T-helper 2 cell treated with Interferon-gamma antibody and Interleukin-4, amounts not matched to agents 5 μg/mL and 100 μg/mL, for 36 hours (primary cell): ENCODE measurements at regions not wholly inside any gene's neighbourhood (a gene's known extent, or its start where the extent isn't known, plus 50 kb on each side); places are given as distances from the start of the nearest gene placed in this dataset.

Source experiments
- DNase-seq: peaks from one replicate; pipeline ENCODE4 v3.0.0; 2021; ENCODE audit warnings: low spot score
- H3K27ac Mint-ChIP-seq: one replicate; pipeline ENCODE4 v1.8.0; 2021; ENCODE audit warnings: mild to moderate bottlenecking, mixed read lengths
- H3K27me3 Mint-ChIP-seq: one replicate; pipeline ENCODE4 v1.8.0; 2021; ENCODE audit warnings: low read depth, mixed read lengths
- H3K36me3 Mint-ChIP-seq: one replicate; pipeline ENCODE4 v1.8.0; 2021; ENCODE audit warnings: low read depth, mixed read lengths
- H3K4me1 Mint-ChIP-seq: one replicate; pipeline ENCODE4 v1.8.0; 2021; ENCODE audit warnings: low read depth, mixed read lengths
- H3K4me3 Mint-ChIP-seq: one replicate; pipeline ENCODE4 v1.8.0; 2022; ENCODE audit warnings: mild to moderate bottlenecking, moderate library complexity, mixed read lengths
- H3K9me3 Mint-ChIP-seq: one replicate; pipeline ENCODE4 v1.8.0; 2021; ENCODE audit warnings: mixed read lengths

- Mint-ChIP-seq H3K9me3 (peaks cover 49% of the 10 kb centered on the region), H3K27me3 (no peaks in the 10 kb centered on the region), H3K4me1 (no peaks in the 10 kb centered on the region), H3K27ac (no peak overlapping the region), H3K36me3 (no peaks in the 10 kb centered on the region), H3K4me3 (no peak overlapping the region)
- DNase-seq, result no peak
Observed at GRCh38 chr14:45486599-45486998, 233.6 kb upstream of the MIS18BP1 start.

DNA sequence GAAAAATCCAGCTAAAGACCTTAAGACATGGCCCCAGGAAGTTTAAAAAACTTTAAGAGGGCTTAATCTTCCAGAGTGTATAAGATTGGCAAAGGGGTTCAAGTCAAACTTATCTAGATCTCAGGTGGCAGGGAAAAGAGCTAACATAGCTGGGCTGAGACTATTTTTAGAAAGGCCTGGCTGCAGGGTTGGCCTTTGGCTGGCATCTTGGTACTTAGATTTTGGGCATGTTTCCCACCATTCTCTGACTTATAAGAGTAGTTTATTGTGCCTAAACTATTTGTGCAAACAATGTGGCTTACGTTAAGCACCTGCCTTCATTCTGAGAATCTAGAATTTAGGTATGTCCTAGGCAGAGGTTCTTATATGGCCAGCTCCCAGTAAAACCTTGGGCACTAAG is 214.0 kb upstream of the MIS18BP1 start:
- no peaks in the 10 kb centered on the region for H3K27me3 Mint-ChIP-seq
- no peak for DNase-seq
- no peak overlapping the region for H3K27ac Mint-ChIP-seq
- H3K4me3 Mint-ChIP-seq, result no peak overlapping the region
- no peaks in the 10 kb centered on the region for H3K36me3 Mint-ChIP-seq
- no peaks in the 10 kb centered on the region for H3K4me1 Mint-ChIP-seq
- H3K9me3 Mint-ChIP-seq, result peaks cover 5% of the 10 kb centered on the region

DNA sequence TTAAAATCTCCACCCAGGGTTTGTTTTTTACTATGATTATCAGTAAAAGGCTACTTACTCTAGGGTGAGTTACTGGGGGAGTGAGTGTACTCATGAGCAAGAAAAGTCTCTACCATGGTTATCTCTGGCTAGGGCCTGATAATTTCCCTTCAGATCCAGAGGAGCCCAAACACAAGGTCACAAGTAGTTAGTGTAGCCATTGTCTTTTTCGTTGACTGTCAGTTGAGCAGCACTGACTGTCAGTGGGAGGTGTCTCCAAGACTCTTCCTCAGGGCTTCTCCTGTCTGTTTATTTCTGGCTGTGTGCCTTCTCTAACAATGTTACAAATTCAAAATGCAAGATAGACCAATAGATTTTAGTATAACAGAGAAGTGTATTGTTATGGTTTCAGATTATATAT is 181.2 kb upstream of the MIS18BP1 start:
- Mint-ChIP-seq H3K27me3 (no peaks in the 10 kb centered on the region), H3K27ac (no peak overlapping the region), H3K9me3 (peaks cover 4% of the 10 kb centered on the region), H3K36me3 (no peaks in the 10 kb centered on the region), H3K4me3 (no peak overlapping the region), H3K4me1 (no peaks in the 10 kb centered on the region)
- DNase-seq, result no peak

DNA sequence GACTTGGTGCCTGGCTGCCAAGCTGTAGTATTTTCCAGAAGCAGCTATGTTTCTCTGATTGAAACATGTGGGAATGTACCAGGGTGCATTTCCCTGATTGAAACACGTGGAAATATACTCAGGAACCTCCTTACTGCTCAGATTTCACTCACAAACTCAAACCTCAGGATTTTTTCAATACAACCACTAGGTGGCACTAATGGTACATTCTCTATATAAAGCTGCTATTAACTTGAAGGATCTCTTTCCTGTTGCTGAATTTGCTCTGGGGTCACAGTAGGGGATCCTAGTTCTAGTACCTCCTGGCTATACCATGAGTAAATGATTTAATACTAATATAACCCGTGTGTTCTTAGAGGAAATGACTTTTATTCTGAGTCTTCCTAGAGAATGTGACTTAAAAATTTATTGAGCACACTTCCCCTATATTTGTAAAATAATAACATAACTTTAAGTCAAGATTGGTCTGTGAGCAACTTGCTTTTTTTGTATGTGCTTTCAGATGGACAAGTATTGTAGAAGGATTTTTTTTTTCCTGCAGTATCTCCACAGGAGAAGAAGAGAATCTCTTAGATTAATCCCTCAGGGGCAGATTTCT is 173.8 kb upstream of the MIS18BP1 start:
- Mint-ChIP-seq H3K9me3 (peaks cover 3% of the 10 kb centered on the region), H3K27me3 (no peaks in the 10 kb centered on the region), H3K4me3 (no peak overlapping the region), H3K27ac (no peak overlapping the region), H3K4me1 (no peaks in the 10 kb centered on the region), H3K36me3 (no peaks in the 10 kb centered on the region)
- no peak for DNase-seq

- no peaks in the 10 kb centered on the region for H3K36me3 Mint-ChIP-seq
- no peaks in the 10 kb centered on the region for H3K27me3 Mint-ChIP-seq
Observed at GRCh38 chr14:45406942-45407341, 153.9 kb upstream of the MIS18BP1 start.

DNA sequence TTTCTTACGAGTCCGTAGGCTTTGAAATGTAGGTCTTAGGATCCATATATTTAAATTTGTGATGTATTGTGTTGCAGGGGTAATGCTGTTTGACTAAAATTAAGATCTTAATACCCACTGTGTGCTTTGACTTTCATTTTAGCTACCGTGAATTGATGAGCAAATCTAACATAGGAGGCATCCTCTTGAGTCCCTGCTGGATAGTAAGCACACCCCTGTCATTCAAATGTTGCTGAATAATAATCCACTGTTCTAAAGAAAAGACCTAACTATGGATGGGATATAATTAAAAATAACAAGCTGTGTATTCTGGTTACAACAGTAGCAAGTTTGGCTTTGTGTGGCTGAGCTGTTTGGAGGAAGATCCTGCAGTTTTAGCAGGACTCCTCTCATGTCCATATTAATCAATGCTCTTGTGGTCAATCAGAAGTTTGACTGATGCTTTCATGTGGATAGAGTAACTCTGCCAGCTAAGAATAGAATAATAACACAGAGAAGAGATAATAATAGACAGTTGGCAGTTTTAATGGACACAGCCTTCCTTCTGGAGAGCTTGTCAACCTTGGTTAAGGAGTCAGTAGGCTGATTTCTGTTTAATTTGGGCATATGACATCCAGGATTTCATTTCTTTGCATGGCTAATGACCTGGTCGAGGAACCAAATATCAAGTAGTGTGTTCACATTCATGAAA is 148.1 kb upstream of the MIS18BP1 start:
- Mint-ChIP-seq H3K4me3 (no peak overlapping the region), H3K4me1 (no peaks in the 10 kb centered on the region), H3K27ac (no peak overlapping the region), H3K9me3 (peaks cover 5% of the 10 kb centered on the region), H3K27me3 (no peaks in the 10 kb centered on the region), H3K36me3 (no peaks in the 10 kb centered on the region)
- DNase-seq, result no peak

More at GRCh38 chr14:45406942-45407341, 153.9 kb upstream of the MIS18BP1 start:
- Mint-ChIP-seq H3K4me1 (no peaks in the 10 kb centered on the region), H3K27ac (no peak overlapping the region), H3K9me3 (peaks cover 9% of the 10 kb centered on the region), H3K4me3 (no peak overlapping the region)
- no peak for DNase-seq

DNA sequence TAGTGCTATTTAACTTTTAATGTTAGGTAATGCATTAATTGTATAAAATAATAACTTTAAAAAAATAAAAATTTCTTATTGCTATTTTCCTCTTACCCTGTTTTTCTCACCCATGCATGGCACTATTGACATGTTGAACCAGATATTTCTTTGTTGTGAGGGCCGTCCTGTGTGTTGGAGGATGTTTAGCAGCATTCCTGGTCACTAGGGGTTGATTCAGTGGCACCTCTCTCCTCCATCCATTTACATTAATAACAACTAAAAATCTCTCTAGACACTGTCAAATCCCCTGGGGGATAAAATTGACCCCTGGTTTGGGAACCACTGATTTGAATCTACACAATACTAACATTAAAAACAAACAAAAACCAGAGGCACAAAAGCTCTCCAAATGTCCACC is 147.5 kb upstream of the MIS18BP1 start:
- Mint-ChIP-seq H3K27ac (no peak overlapping the region), H3K27me3 (no peaks in the 10 kb centered on the region), H3K4me1 (no peaks in the 10 kb centered on the region), H3K9me3 (peaks cover 5% of the 10 kb centered on the region), H3K4me3 (no peak overlapping the region), H3K36me3 (no peaks in the 10 kb centered on the region)
- no peak for DNase-seq

GRCh38 chr14:45381091-45381490 is 128.1 kb upstream of the MIS18BP1 start:
- Mint-ChIP-seq H3K27ac (no peak overlapping the region), H3K27me3 (no peaks in the 10 kb centered on the region), H3K9me3 (no peaks in the 10 kb centered on the region), H3K4me3 (no peak overlapping the region), H3K4me1 (no peaks in the 10 kb centered on the region), H3K36me3 (no peaks in the 10 kb centered on the region)
- no peak for DNase-seq

- Mint-ChIP-seq H3K4me1 (no peaks in the 10 kb centered on the region), H3K4me3 (no peak overlapping the region)
Observed at GRCh38 chr14:45377166-45377565, 124.2 kb upstream of the MIS18BP1 start.

GRCh38 chr14:45373877-45374276 is 120.9 kb upstream of the MIS18BP1 start:
- Mint-ChIP-seq H3K4me1 (no peaks in the 10 kb centered on the region), H3K9me3 (no peaks in the 10 kb centered on the region), H3K4me3 (no peak overlapping the region), H3K36me3 (no peaks in the 10 kb centered on the region), H3K27me3 (no peaks in the 10 kb centered on the region), H3K27ac (no peak overlapping the region)
- DNase-seq, result no peak

More at GRCh38 chr14:45377166-45377565, 124.2 kb upstream of the MIS18BP1 start:
- no peak for DNase-seq
- H3K9me3 Mint-ChIP-seq, result no peaks in the 10 kb centered on the region
- no peak overlapping the region for H3K27ac Mint-ChIP-seq
- H3K36me3 Mint-ChIP-seq, result no peaks in the 10 kb centered on the region
- H3K27me3 Mint-ChIP-seq, result no peaks in the 10 kb centered on the region

DNA sequence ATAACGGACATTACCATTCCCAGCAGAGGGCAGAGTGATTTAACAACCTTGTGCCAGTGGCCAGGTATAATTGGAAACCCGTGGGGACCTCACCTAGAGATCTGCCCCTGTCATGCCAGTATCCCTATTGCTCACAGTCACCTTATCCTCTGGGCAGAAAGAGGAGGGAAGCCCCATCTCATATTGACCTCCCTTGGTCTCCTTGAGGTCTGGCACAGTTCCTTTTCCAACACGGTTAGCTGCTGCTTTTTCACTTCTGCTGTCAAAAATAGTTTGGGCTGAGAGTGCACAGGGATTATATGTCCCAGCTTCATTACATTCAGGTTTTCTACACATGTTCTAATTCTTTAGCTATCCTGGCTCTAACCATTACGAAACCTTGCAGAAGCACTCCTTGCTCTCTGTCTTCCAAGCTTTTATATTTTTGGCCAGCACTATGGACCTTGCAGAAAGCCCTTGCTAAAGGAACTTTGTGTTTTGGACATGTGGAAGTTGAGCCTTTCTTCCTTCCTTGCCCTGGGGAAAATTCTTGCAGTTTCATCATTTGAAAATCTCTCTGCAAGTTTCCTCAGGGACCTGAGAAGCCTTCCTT is 111.7 kb upstream of the MIS18BP1 start:
- Mint-ChIP-seq H3K4me3 (no peak overlapping the region), H3K4me1 (no peaks in the 10 kb centered on the region), H3K9me3 (no peaks in the 10 kb centered on the region), H3K27ac (no peak overlapping the region), H3K36me3 (no peaks in the 10 kb centered on the region), H3K27me3 (no peaks in the 10 kb centered on the region)
- no peak for DNase-seq

DNA sequence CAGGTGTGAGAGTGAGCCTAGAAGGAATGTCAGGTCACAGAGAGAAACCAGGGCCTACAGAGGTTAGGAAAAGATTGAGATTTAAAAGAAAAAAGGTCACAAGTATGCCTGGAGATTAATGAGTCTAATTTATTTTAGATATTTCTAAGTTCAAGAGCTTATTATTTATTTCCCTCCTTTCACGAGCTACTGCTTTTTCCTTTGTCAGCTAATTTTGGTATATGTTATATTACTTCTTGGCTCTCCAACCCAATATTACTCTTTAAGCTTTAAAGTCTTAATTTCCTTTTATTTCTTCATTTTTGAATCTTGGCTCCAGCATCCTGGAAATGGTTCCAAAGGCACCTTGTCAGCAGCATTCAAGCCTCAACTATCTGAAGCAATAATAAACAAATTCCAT is 109.5 kb upstream of the MIS18BP1 start:
- H3K27ac Mint-ChIP-seq, result no peak overlapping the region
- DNase-seq, result no peak
- no peaks in the 10 kb centered on the region for H3K36me3 Mint-ChIP-seq
- no peaks in the 10 kb centered on the region for H3K27me3 Mint-ChIP-seq
- H3K9me3 Mint-ChIP-seq, result no peaks in the 10 kb centered on the region
- H3K4me3 Mint-ChIP-seq, result no peak overlapping the region
- no peaks in the 10 kb centered on the region for H3K4me1 Mint-ChIP-seq

DNA sequence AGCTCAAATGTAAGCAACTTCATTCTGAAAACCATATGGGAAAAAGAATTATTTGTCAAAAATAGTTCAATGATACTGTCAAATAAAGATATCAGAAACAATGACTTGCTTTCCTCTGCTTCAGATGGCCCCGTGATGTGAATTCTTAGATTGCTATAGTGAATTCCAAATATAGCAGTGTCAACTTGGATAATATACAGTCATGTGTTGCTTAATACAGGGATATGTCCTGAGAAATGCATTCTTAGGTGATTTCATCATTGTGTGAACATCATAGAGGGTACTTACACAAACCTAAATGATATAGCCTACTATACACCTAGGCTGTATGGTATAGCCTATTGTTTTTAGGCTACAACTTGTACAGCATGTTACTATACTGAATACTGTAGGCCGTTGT is 108.7 kb upstream of the MIS18BP1 start:
- no peaks in the 10 kb centered on the region for H3K9me3 Mint-ChIP-seq
- DNase-seq, result no peak
- H3K27me3 Mint-ChIP-seq, result no peaks in the 10 kb centered on the region
- no peaks in the 10 kb centered on the region for H3K36me3 Mint-ChIP-seq
- H3K4me3 Mint-ChIP-seq, result no peak overlapping the region
- H3K4me1 Mint-ChIP-seq, result no peaks in the 10 kb centered on the region
- H3K27ac Mint-ChIP-seq, result no peak overlapping the region

- Mint-ChIP-seq H3K4me1 (no peaks in the 10 kb centered on the region), H3K36me3 (no peaks in the 10 kb centered on the region), H3K27me3 (no peaks in the 10 kb centered on the region), H3K9me3 (no peaks in the 10 kb centered on the region), H3K27ac (no peak overlapping the region), H3K4me3 (no peak overlapping the region)
- no peak for DNase-seq
Observed at GRCh38 chr14:45359746-45360145, 106.7 kb upstream of the MIS18BP1 start.
